ENCODE measurements at regions not wholly inside any gene's neighbourhood (a gene's known extent, or its start where the extent isn't known, plus 50 kb on each side); places are given as distances from the start of the nearest gene placed in this dataset.

DNA sequence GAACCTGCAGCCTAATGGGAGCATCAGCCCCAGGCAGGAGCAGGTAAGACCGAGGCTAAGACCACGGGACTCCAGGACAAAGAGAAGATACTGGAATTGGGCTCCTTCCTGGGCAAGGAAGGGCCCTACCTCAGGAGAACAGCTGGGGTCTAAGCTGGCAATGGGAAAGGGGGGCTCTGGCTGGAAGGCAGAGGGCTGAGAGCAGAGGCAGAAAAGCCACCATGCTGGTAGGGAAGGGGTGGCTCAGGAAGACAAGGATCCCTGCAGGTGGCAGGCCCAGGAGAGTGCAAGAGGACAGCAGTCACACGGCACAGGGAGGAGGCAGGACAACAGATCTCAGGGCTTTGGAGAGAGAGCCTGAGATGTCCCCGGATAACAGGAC is 203.5 kb downstream of the NDUFA10 start:
- Histone ChIP-seq H3K4me1 (ENCODE audit: control insufficient read depth, insufficient read depth, low read length) (no peaks in the 10 kb centered on the region), H3K79me2 (ENCODE audit: control insufficient read depth, insufficient read depth, low read length) (no peaks in the 10 kb centered on the region), H2AFZ (ENCODE audit: control insufficient read depth, low read depth, low read length) (no peak overlapping the region), H3K4me3 (no peak overlapping the region), H3K4me2 (ENCODE audit: control insufficient read depth, insufficient read depth) (no peak overlapping the region), H3K27ac (ENCODE audit: control insufficient read depth, insufficient read depth) (no peak overlapping the region), H3K9me3 (replicated peaks; ENCODE audit: control insufficient read depth, insufficient read depth, low read length) (no peaks in the 10 kb centered on the region; the same call in 2 of the 3 replicates), H3K36me3 (ENCODE audit: control insufficient read depth in 2 of 2, insufficient read depth in 2 of 2, low read length in 1 of 2) (no peaks in the 10 kb centered on the region), H3K9ac (ENCODE audit: control insufficient read depth, insufficient read depth, low read length) (no peak overlapping the region), H3K27me3 (replicated peaks in 1 of 2; ENCODE audit: control insufficient read depth in 2 of 2, insufficient read depth in 2 of 2, low read length in 1 of 2) (no peaks in the 10 kb centered on the region; a peak in 1 of 4 replicates), H4K20me1 (ENCODE audit: control insufficient read depth, insufficient read depth) (no peaks in the 10 kb centered on the region)
- ATAC-seq (no peak), DNase-seq (ENCODE audit: low read depth, low spot score) (no peak), FAIRE-seq (no peak)
- WGBS (ENCODE audit: insufficient coverage, insufficient replicate concordance, low lambda C conversion rate, missing lambda C conversion rate), result 23% methylated on average over 4 of the region's 4 CpGs
- TF ChIP-seq ZNF217 (IDR thresholded peaks at IDR 0.05), result no peak
- TF ChIP-seq YBX1 (IDR thresholded peaks at IDR 0.05), result no peak
- no peak for TF ChIP-seq FOS (IDR thresholded peaks at IDR 0.05; ENCODE audit: borderline replicate concordance, extremely low read depth, insufficient read length)
- no peak for TF ChIP-seq SP1 (IDR thresholded peaks at IDR 0.05; ENCODE audit: low read depth, low read length)
- no peak for TF ChIP-seq JUND (IDR thresholded peaks at IDR 0.05; ENCODE audit: low read depth, low read length)
- no peak for TF ChIP-seq BCL11A (IDR thresholded peaks at IDR 0.05; ENCODE audit: low read depth, low read length)
- no peak for TF ChIP-seq NFXL1 (IDR thresholded peaks at IDR 0.05; ENCODE audit: borderline replicate concordance)
- TF ChIP-seq ATF3 (IDR thresholded peaks at IDR 0.05; ENCODE audit: borderline replicate concordance, extremely low read depth, low read depth, low read length), result no peak
- no peak for TF ChIP-seq BHLHE40 (IDR thresholded peaks at IDR 0.05; ENCODE audit: borderline replicate concordance in 1 of 2, low read depth in 2 of 2, low read length in 1 of 2)
- POLR2A ChIA-PET, result no interaction called here
- BruUV-seq (replicated peaks), result no TSS peak
- RAD21 ChIA-PET (ENCODE audit: unreplicated experiment), result no interaction called here
- SMC1A ChIA-PET (ENCODE audit: uncharacterized antibody, unreplicated experiment), result no interaction called here
- in situ Hi-C loops (cut with MboI) (no loop called here), intact Hi-C loops (cut with micrococcal nuclease; ENCODE audit: unreplicated experiment) (no loop called here)
- CTCF ChIA-PET, result no interaction called here

Data from GM12878 (cell line).